SK-N-SH (cell line): ENCODE measurements at regions not wholly inside any gene's neighbourhood (a gene's known extent, or its start where the extent isn't known, plus 50 kb on each side); places are given as distances from the start of the nearest gene placed in this dataset.

Experiments used
- CTCF ChIA-PET: fragments of 300-600, 350-600 bp; formaldehyde crosslinking; extraction: SDS; loops from one replicate; lab custom pipeline; 2021; lab: Yijun Ruan, JAX
- POLR2A ChIA-PET: fragments of 350-600 bp; sonication (Branson Sonifier 250); formaldehyde crosslinking; extraction: SDS; loops from one replicate; lab custom pipeline; 2020; ENCODE audit warnings: antibody characterized with exemption, inconsistent platforms; lab: Yijun Ruan, JAX
- DNase-seq: peaks from one replicate; pipeline ENCODE4 v3.0.0; 2012
- H2AFZ ChIP-seq: fragments of 200-600 bp; sonication (generic); 2 replicates; pipeline ENCODE4 v1.8.1; 2016; ENCODE audit warnings: antibody characterized with exemption, mild to moderate bottlenecking, low read depth
- H3F3A ChIP-seq: fragments of 200-600 bp; sonication (generic); replicated peaks from 2 replicates; pipeline ENCODE3; 2016; ENCODE audit warnings: antibody characterized with exemption, mild to moderate bottlenecking; ENCODE audit not compliant: insufficient read depth
- H3K27ac ChIP-seq, 2 experiments: fragments of 200-500 bp in 1 of 2; fragments of 200-600 bp in 1 of 2; sonication (Bioruptor generic) in 1 of 2; sonication (generic), shearing (Covaris generic) in 1 of 2; 2 replicates each; pipeline versions ENCODE4 v1.5.1 to v1.6.1; 2014 to 2016; ENCODE audit warnings: low read depth in 2 of 2, inconsistent platforms in 1 of 2, low read length in 1 of 2, mild to moderate bottlenecking in 1 of 2, mixed read lengths in 1 of 2
- H3K27me3 ChIP-seq: fragments of 200-600 bp; sonication (generic), shearing (Covaris generic); 2 replicates; pipeline ENCODE4 v1.6.1; 2016; ENCODE audit warnings: mixed run types; ENCODE audit not compliant: insufficient read depth
- H3K36me3 ChIP-seq, 2 experiments: fragments of 200-500 bp in 1 of 2; fragments of 200-600 bp in 1 of 2; sonication (Bioruptor generic) in 1 of 2; sonication (generic) in 1 of 2; replicated peaks in 1 of 2; 2 replicates each; pipeline versions ENCODE3 to v1.5.1; 2014 to 2016; ENCODE audit warnings: low read length in 1 of 2, mild to moderate bottlenecking in 1 of 2; ENCODE audit not compliant: insufficient read depth in 2 of 2, control insufficient read depth in 1 of 2
- H3K4me1 ChIP-seq, 2 experiments: fragments of 200-500 bp in 1 of 2; fragments of 200-600 bp in 1 of 2; sonication (Bioruptor generic) in 1 of 2; sonication (generic), shearing (Covaris generic) in 1 of 2; 2 replicates each; pipeline versions ENCODE4 v1.5.1 to v1.6.1; 2014 to 2016; ENCODE audit warnings: low read depth in 1 of 2, low read length in 1 of 2, mixed run types in 1 of 2; ENCODE audit not compliant: insufficient read depth in 2 of 2, control insufficient read depth in 1 of 2
- H3K4me2 ChIP-seq: fragments of 200-600 bp; sonication (generic), shearing (Covaris generic); 2 replicates; pipeline ENCODE4 v1.6.1; 2017; ENCODE audit warnings: mixed run types
- H3K4me3 ChIP-seq, 2 experiments: fragments of 200-500 bp in 1 of 2; fragments of 200-600 bp in 1 of 2; sonication (Bioruptor generic) in 1 of 2; sonication (generic), shearing (Covaris generic) in 1 of 2; 2 replicates each; pipeline versions ENCODE4 v1.5.1 to v1.8.1; 2014 to 2016; ENCODE audit warnings: low read depth in 2 of 2, inconsistent platforms in 1 of 2, low read length in 1 of 2, mild to moderate bottlenecking in 1 of 2, mixed read lengths in 1 of 2, moderate library complexity in 1 of 2
- H3K79me2 ChIP-seq: fragments of 200-600 bp; sonication (generic); 2 replicates; pipeline ENCODE4 v1.8.1; 2017; ENCODE audit warnings: mild to moderate bottlenecking; ENCODE audit not compliant: insufficient read depth
- H3K9ac ChIP-seq: fragments of 200-600 bp; sonication (generic); 2 replicates; pipeline ENCODE4 v1.6.1; 2017; ENCODE audit warnings: mixed run types
- H3K9me2 ChIP-seq: fragments of 200-600 bp; sonication (generic); 2 replicates; pipeline ENCODE4 v1.6.1; 2017; ENCODE audit warnings: mixed run types
- H3K9me3 ChIP-seq: fragments of 200-600 bp; sonication (generic); 2 replicates; pipeline ENCODE4 v1.6.1; 2017; ENCODE audit warnings: mixed run types, mild to moderate bottlenecking, moderate library complexity
- H4K20me1 ChIP-seq: fragments of 200-600 bp; sonication (generic); 2 replicates; pipeline ENCODE4 v1.6.1; 2017; ENCODE audit warnings: mild to moderate bottlenecking, mixed run types; ENCODE audit not compliant: insufficient read depth
- CHD2 ChIP-seq: fragments of 150-350 bp; IDR thresholded peaks from 2 replicates; pipeline ENCODE4 v1.6.1; 2018; ENCODE audit warnings: low read length; ENCODE audit not compliant: partially characterized antibody
- FOSL2 ChIP-seq: IDR thresholded peaks from 2 replicates; pipeline ENCODE4 v1.4.0; 2012; ENCODE audit warnings: low read depth, mild to moderate bottlenecking, moderate library complexity, borderline replicate concordance
- FOXJ3 ChIP-seq: sonication (generic); formaldehyde crosslinking; IDR thresholded peaks from 2 replicates; pipeline ENCODE4 v1.5.1; 2020; ENCODE audit warnings: mild to moderate bottlenecking, missing genetic modification reagents
- JUND ChIP-seq: IDR thresholded peaks from 2 replicates; pipeline ENCODE4 v1.4.0; 2012
- MXI1 ChIP-seq: IDR thresholded peaks from 2 replicates; pipeline ENCODE4 v1.6.1; 2012; ENCODE audit warnings: mild to moderate bottlenecking, low read depth, low read length, improper control_type of control experiment
- POLR2AphosphoS5 ChIP-seq: IDR thresholded peaks from 2 replicates; pipeline ENCODE4 v1.6.1; 2012; ENCODE audit warnings: low read depth, low read length
- RCOR1 ChIP-seq: fragments of 150-350 bp; IDR thresholded peaks from 2 replicates; pipeline ENCODE4 v1.6.1; 2017; ENCODE audit warnings: antibody characterized with exemption, low read length
- RFX5 ChIP-seq: IDR thresholded peaks from 2 replicates; pipeline ENCODE4 v1.6.1; 2012; ENCODE audit warnings: mild to moderate bottlenecking, improper control_type of control experiment, low read length
- SIN3A ChIP-seq: IDR thresholded peaks from 2 replicates; pipeline ENCODE4 v1.6.1; 2012; ENCODE audit warnings: low read depth, mild to moderate bottlenecking, low read length, moderate library complexity, borderline replicate concordance
- YY1 ChIP-seq: IDR thresholded peaks from 2 replicates; pipeline ENCODE4 v1.4.0; 2012; ENCODE audit warnings: low read depth, mild to moderate bottlenecking
- WGBS: methylation state at CpG from one replicate; pipeline ENCODE4 v1.1.6; 2017; ENCODE audit warnings: low lambda C conversion rate; 5-methylcytosine and 5-hydroxymethylcytosine counted together
- TF ChIP-seq, protein P1 (sequence below): IDR thresholded peaks from 2 replicates; pipeline ENCODE4 v1.6.1; 2012; ENCODE audit warnings: mild to moderate bottlenecking, low read depth, low read length, moderate library complexity
- TF ChIP-seq, protein P2 (sequence below): IDR thresholded peaks from 2 replicates; pipeline ENCODE4 v1.4.0; 2012; ENCODE audit warnings: low read depth, borderline replicate concordance
- TF ChIP-seq, protein P3 (sequence below): IDR thresholded peaks from 2 replicates; pipeline ENCODE4 v1.4.0; 2012; ENCODE audit warnings: low read depth

DNA sequence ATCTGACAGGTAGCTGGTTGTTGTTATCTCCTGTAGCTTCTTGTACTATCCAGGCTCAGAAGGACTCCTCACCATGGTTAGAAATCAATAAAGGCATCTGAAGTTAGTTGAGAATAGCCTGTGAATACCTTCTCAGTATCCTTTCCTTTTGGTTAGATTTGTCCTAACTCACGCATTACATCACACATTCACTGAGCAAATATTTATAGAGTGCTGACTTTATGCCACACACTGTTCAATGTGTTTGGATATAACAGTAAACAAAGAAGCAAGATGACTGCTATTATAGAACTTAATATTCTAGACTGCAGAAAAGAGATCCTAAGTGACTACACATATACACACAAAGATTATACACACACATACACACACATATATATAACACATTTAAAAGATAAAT lies 889.9 kb upstream of the CHAC2 start:
- Histone ChIP-seq H3K4me3 (no peak overlapping the region), H2AFZ (no peak overlapping the region), H3K9me2 (no peaks in the 10 kb centered on the region), H3F3A (no peaks in the 10 kb centered on the region), H3K9me3 (no peaks in the 10 kb centered on the region), H3K27me3 (no peaks in the 10 kb centered on the region), H3K36me3 (no peaks in the 10 kb centered on the region), H3K79me2 (no peaks in the 10 kb centered on the region), H3K9ac (no peak overlapping the region), H3K4me1 (no peaks in the 10 kb centered on the region), H4K20me1 (no peaks in the 10 kb centered on the region), H3K27ac (no peak overlapping the region), H3K4me2 (no peak overlapping the region)
- ChIA-PET CTCF (no interaction called here), POLR2A (no interaction called here)
- 0% methylated on average over 1 of the region's 1 CpG for WGBS
- no peak for DNase-seq
- TF ChIP-seq RCOR1 (no peak), POLR2AphosphoS5 (no peak), YY1 (no peak), FOXJ3 (CRISPR knock-in tag) (no peak), RFX5 (no peak)
- TF ChIP-seq, protein P1, sequence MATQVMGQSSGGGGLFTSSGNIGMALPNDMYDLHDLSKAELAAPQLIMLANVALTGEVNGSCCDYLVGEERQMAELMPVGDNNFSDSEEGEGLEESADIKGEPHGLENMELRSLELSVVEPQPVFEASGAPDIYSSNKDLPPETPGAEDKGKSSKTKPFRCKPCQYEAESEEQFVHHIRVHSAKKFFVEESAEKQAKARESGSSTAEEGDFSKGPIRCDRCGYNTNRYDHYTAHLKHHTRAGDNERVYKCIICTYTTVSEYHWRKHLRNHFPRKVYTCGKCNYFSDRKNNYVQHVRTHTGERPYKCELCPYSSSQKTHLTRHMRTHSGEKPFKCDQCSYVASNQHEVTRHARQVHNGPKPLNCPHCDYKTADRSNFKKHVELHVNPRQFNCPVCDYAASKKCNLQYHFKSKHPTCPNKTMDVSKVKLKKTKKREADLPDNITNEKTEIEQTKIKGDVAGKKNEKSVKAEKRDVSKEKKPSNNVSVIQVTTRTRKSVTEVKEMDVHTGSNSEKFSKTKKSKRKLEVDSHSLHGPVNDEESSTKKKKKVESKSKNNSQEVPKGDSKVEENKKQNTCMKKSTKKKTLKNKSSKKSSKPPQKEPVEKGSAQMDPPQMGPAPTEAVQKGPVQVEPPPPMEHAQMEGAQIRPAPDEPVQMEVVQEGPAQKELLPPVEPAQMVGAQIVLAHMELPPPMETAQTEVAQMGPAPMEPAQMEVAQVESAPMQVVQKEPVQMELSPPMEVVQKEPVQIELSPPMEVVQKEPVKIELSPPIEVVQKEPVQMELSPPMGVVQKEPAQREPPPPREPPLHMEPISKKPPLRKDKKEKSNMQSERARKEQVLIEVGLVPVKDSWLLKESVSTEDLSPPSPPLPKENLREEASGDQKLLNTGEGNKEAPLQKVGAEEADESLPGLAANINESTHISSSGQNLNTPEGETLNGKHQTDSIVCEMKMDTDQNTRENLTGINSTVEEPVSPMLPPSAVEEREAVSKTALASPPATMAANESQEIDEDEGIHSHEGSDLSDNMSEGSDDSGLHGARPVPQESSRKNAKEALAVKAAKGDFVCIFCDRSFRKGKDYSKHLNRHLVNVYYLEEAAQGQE, result no peak

DNA sequence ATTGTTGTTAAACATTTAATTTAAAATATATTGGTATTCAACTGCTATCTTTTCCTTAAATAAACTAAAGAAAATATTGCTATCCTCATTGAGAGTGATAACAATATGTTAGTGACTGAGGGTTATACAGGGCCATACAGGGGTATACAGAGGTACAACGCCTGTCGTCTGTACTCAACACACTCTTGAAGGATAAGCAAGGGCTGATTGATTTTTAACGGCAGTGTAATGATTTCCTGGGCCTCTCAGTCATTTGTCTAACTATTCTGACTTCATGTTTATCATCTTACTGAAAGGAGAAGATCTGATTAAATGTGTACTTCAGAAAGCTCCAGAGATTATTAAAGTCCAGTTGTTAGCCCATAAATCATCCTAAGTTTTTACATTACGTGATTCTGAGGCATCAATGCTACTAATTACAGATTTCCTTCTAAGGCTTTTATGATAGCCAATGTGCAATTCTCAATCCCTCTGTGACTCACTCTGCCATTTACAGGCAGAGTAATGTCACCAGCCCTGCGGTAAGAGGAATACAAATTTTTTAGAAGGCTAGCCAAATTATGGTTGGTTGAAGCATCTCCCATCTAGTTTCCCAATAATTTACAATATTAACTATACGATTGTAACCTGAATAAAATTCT lies 893.0 kb upstream of the CHAC2 start:
- no peak for DNase-seq
- Histone ChIP-seq H3K4me3 (no peak overlapping the region), H3K9me3 (no peaks in the 10 kb centered on the region), H3K79me2 (no peaks in the 10 kb centered on the region), H3K4me1 (no peaks in the 10 kb centered on the region), H2AFZ (no peak overlapping the region), H3K27ac (no peak overlapping the region), H3K9ac (no peak overlapping the region), H3K27me3 (no peaks in the 10 kb centered on the region), H4K20me1 (no peaks in the 10 kb centered on the region), H3K36me3 (no peaks in the 10 kb centered on the region), H3F3A (no peaks in the 10 kb centered on the region), H3K4me2 (no peak overlapping the region), H3K9me2 (no peaks in the 10 kb centered on the region)
- TF ChIP-seq FOSL2 (no peak), MXI1 (no peak), SIN3A (no peak), POLR2AphosphoS5 (no peak), RFX5 (no peak), CHD2 (no peak), JUND (no peak)
- TF ChIP-seq, protein P2, sequence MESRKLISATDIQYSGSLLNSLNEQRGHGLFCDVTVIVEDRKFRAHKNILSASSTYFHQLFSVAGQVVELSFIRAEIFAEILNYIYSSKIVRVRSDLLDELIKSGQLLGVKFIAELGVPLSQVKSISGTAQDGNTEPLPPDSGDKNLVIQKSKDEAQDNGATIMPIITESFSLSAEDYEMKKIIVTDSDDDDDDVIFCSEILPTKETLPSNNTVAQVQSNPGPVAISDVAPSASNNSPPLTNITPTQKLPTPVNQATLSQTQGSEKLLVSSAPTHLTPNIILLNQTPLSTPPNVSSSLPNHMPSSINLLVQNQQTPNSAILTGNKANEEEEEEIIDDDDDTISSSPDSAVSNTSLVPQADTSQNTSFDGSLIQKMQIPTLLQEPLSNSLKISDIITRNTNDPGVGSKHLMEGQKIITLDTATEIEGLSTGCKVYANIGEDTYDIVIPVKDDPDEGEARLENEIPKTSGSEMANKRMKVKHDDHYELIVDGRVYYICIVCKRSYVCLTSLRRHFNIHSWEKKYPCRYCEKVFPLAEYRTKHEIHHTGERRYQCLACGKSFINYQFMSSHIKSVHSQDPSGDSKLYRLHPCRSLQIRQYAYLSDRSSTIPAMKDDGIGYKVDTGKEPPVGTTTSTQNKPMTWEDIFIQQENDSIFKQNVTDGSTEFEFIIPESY, result no peak
- TF ChIP-seq, protein P3, sequence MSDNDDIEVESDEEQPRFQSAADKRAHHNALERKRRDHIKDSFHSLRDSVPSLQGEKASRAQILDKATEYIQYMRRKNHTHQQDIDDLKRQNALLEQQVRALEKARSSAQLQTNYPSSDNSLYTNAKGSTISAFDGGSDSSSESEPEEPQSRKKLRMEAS, result no peak
- ChIA-PET POLR2A (no interaction called here), CTCF (no interaction called here)
- 5% methylated on average over 6 of the region's 6 CpGs for WGBS
